IMR-90 (cell line): ENCODE measurements at regions not wholly inside any gene's neighbourhood (a gene's known extent, or its start where the extent isn't known, plus 50 kb on each side); places are given as distances from the start of the nearest gene placed in this dataset.

Experiments used
- ATAC-seq: fragments of 200-7000 bp; cut with Tn5 transposase; 2 replicates; pipeline ENCODE4 v1.9.1; 2020; ENCODE audit warnings: low read depth, mild to moderate bottlenecking, moderate library complexity
- BruUV-seq: library from RNA; stranded (reverse); fragments of 400-500 nt; replicated peaks from 2 replicates; lab custom pipeline; 2021; lab: Mats Ljungman, UMichigan
- CTCF ChIA-PET: fragments of 300-600 bp; formaldehyde crosslinking; extraction: SDS; loops from one replicate; lab custom pipeline; 2021; ENCODE audit warnings: antibody characterized with exemption; lab: Yijun Ruan, JAX
- POLR2A ChIA-PET: fragments of 300-600 bp; sonication (Branson Sonifier 250); formaldehyde crosslinking; loops from one replicate; lab custom pipeline; 2022; ENCODE audit warnings: antibody characterized with exemption; ENCODE audit not compliant: unreplicated experiment; lab: Charles Lee
- DNase-seq: peaks from one replicate; pipeline ENCODE4 v3.0.0; 2013
- H2AFZ ChIP-seq: replicated peaks from 2 replicates; pipeline ENCODE3; 2013; ENCODE audit warnings: low read length, mild to moderate bottlenecking; ENCODE audit not compliant: poor library complexity
- H2AK5ac ChIP-seq: 2 replicates; pipeline ENCODE4 v1.6.1; 2013; ENCODE audit warnings: low read depth, low read length, inconsistent platforms
- H2AK9ac ChIP-seq: replicated peaks from 2 replicates; pipeline ENCODE3; 2013; ENCODE audit warnings: mild to moderate bottlenecking, low read depth, low read length, moderate library complexity; ENCODE audit not compliant: poor library complexity
- H2BK120ac ChIP-seq: 2 replicates; pipeline ENCODE4 v1.6.1; 2013; ENCODE audit warnings: low read depth, low read length, inconsistent platforms
- H2BK15ac ChIP-seq: 3 replicates; pipeline ENCODE4 v1.6.1; 2013; ENCODE audit warnings: low read depth, low read length, inconsistent platforms
- H2BK20ac ChIP-seq: 2 replicates; pipeline ENCODE4 v1.6.1; 2013; ENCODE audit warnings: low read depth, mild to moderate bottlenecking, inconsistent platforms, low read length, moderate library complexity
- H2BK5ac ChIP-seq: 2 replicates; pipeline ENCODE4 v1.6.1; 2013; ENCODE audit warnings: mild to moderate bottlenecking, low read depth, low read length, inconsistent platforms; ENCODE audit not compliant: poor library complexity, severe bottlenecking
- H3K14ac ChIP-seq: replicated peaks from 2 replicates; pipeline ENCODE4 v1.6.1; 2013; ENCODE audit warnings: low read depth, low read length, inconsistent platforms
- H3K18ac ChIP-seq: 2 replicates; pipeline ENCODE4 v1.6.1; 2013; ENCODE audit warnings: low read depth, low read length, control low read depth
- H3K23ac ChIP-seq: 2 replicates; pipeline ENCODE4 v1.6.1; 2013; ENCODE audit warnings: low read depth, low read length, inconsistent platforms
- H3K27ac ChIP-seq: 2 replicates; pipeline ENCODE4 v1.5.1; 2013; ENCODE audit warnings: mild to moderate bottlenecking, control low read depth, low read length; ENCODE audit not compliant: insufficient read depth
- H3K27me3 ChIP-seq: 2 replicates; pipeline ENCODE4 v1.6.1; 2013; ENCODE audit warnings: low read length; ENCODE audit not compliant: control insufficient read depth, insufficient read depth
- H3K36me3 ChIP-seq: 2 replicates; pipeline ENCODE4 v1.6.1; 2013; ENCODE audit warnings: low read length, mixed read lengths; ENCODE audit not compliant: control insufficient read depth, insufficient read depth
- H3K4ac ChIP-seq: 2 replicates; pipeline ENCODE4 v1.6.1; 2013; ENCODE audit warnings: low read depth, low read length, inconsistent platforms
- H3K4me1 ChIP-seq: 2 replicates; pipeline ENCODE4 v1.6.1; 2013; ENCODE audit warnings: low read length, mixed read lengths; ENCODE audit not compliant: control insufficient read depth, insufficient read depth
- H3K4me2 ChIP-seq: 2 replicates; pipeline ENCODE4 v1.6.1; 2013; ENCODE audit warnings: low read depth, mild to moderate bottlenecking, control low read depth, low read length, moderate library complexity
- H3K4me3 ChIP-seq: 2 replicates; pipeline ENCODE4 v1.5.1; 2013; ENCODE audit warnings: low read depth, mild to moderate bottlenecking, control low read depth, low read length, moderate library complexity; ENCODE audit not compliant: insufficient read depth
- H3K56ac ChIP-seq: 2 replicates; pipeline ENCODE4 v1.6.1; 2013; ENCODE audit warnings: low read length, inconsistent platforms; ENCODE audit not compliant: insufficient read depth; ENCODE audit errors: extremely low read depth
- H3K79me1 ChIP-seq, 2 experiments: 2 replicates each; pipeline ENCODE4 v1.6.1; 2013; ENCODE audit warnings: low read length in 2 of 2, inconsistent platforms in 1 of 2, low read depth in 1 of 2
- H3K9ac ChIP-seq: 2 replicates; pipeline ENCODE4 v1.6.1; 2013; ENCODE audit warnings: low read depth, low read length, control low read depth
- H3K9me1 ChIP-seq: 2 replicates; pipeline ENCODE4 v1.6.1; 2013; ENCODE audit warnings: low read length, inconsistent platforms; ENCODE audit not compliant: insufficient read depth
- H3K9me3 ChIP-seq: 2 replicates; pipeline ENCODE4 v1.6.1; 2013; ENCODE audit warnings: low read length; ENCODE audit not compliant: control insufficient read depth, insufficient read depth
- H4K20me1 ChIP-seq: 2 replicates; pipeline ENCODE4 v1.6.1; 2013; ENCODE audit warnings: low read length, inconsistent platforms; ENCODE audit not compliant: insufficient read depth
- H4K5ac ChIP-seq: 2 replicates; pipeline ENCODE4 v1.6.1; 2013; ENCODE audit warnings: mild to moderate bottlenecking, low read depth, low read length, control low read depth
- H4K8ac ChIP-seq, 2 experiments: 2 replicates each; pipeline ENCODE4 v1.6.1; 2013; ENCODE audit warnings: low read depth in 2 of 2, low read length in 2 of 2, control low read depth in 1 of 2, inconsistent platforms in 1 of 2
- H4K91ac ChIP-seq: 2 replicates; pipeline ENCODE4 v1.6.1; 2013; ENCODE audit warnings: low read depth, low read length, inconsistent platforms; ENCODE audit not compliant: insufficient read depth
- BHLHE40 ChIP-seq: fragments of 150-350 bp; IDR thresholded peaks from 2 replicates; pipeline ENCODE4 v1.6.1; 2016; ENCODE audit warnings: mild to moderate bottlenecking, low read depth, low read length
- CEBPB ChIP-seq: IDR thresholded peaks from 2 replicates; pipeline ENCODE4 v1.6.1; 2012; ENCODE audit warnings: low read depth, low read length, improper control_type of control experiment
- FOS ChIP-seq: fragments of 150-350 bp; IDR thresholded peaks from 2 replicates; pipeline ENCODE4 v1.6.1; 2016; ENCODE audit warnings: low read depth, low read length
- MAFK ChIP-seq: IDR thresholded peaks from 2 replicates; pipeline ENCODE4 v1.6.1; 2012; ENCODE audit warnings: low read depth, low read length, improper control_type of control experiment
- MAZ ChIP-seq: IDR thresholded peaks from 2 replicates; pipeline ENCODE4 v1.6.1; 2012; ENCODE audit warnings: low read depth, mild to moderate bottlenecking, low read length, improper control_type of control experiment, moderate library complexity, borderline replicate concordance
- MXI1 ChIP-seq: IDR thresholded peaks from 2 replicates; pipeline ENCODE4 v1.6.1; 2012; ENCODE audit warnings: low read depth, mild to moderate bottlenecking, low read length, moderate library complexity, borderline replicate concordance
- NFE2L2 ChIP-seq: fragments of 150-350 bp; IDR thresholded peaks from 2 replicates; pipeline ENCODE4 v1.6.1; 2016; ENCODE audit warnings: low read depth, mild to moderate bottlenecking, low read length
- POLR2A ChIP-seq: IDR thresholded peaks from 2 replicates; pipeline ENCODE4 v1.6.1; 2012; ENCODE audit warnings: mild to moderate bottlenecking, low read depth, low read length
- RAD21 ChIP-seq: IDR thresholded peaks from 2 replicates; pipeline ENCODE4 v1.6.1; 2012; ENCODE audit warnings: low read length, improper control_type of control experiment
- RCOR1 ChIP-seq: IDR thresholded peaks from 2 replicates; pipeline ENCODE4 v1.6.1; 2012; ENCODE audit warnings: mild to moderate bottlenecking, low read length, improper control_type of control experiment; ENCODE audit not compliant: insufficient replicate concordance
- RFX5 ChIP-seq: IDR thresholded peaks from 2 replicates; pipeline ENCODE4 v1.8.0; 2012; ENCODE audit warnings: low read depth, mild to moderate bottlenecking, low read length, moderate library complexity
- SMC3 ChIP-seq: fragments of 150-350 bp; IDR thresholded peaks from 2 replicates; pipeline ENCODE4 v1.6.1; 2016; ENCODE audit warnings: low read depth, mild to moderate bottlenecking, antibody characterized with exemption, low read length, moderate library complexity
- USF2 ChIP-seq: fragments of 150-350 bp; IDR thresholded peaks from 2 replicates; pipeline ENCODE4 v1.6.1; 2017; ENCODE audit warnings: mild to moderate bottlenecking, antibody characterized with exemption, low read length, low read depth
- WGBS, 2 experiments: methylation state at CpG; one replicate each; pipeline versions ENCODE4 v1.1.5 to v1.1.7; 2013; ENCODE audit warnings: missing lambda C conversion rate in 2 of 2; ENCODE audit not compliant: insufficient read length in 1 of 2; ENCODE audit errors: extremely low coverage in 2 of 2; 5-methylcytosine and 5-hydroxymethylcytosine counted together
- dilution Hi-C: fragments of 300-500 bp; cut with HindIII; formaldehyde crosslinking; loops from one replicate; pipeline ENCODE4 v1.14.3; 2018; ENCODE audit warnings: low sequenced_read_pairs; ENCODE audit not compliant: unreplicated experiment
- in situ Hi-C: fragments of 300-500 bp; cut with MboI; formaldehyde crosslinking; loops from 3 replicates; pipeline ENCODE4 v1.14.3; 2019; ENCODE audit warnings: low sequenced_read_pairs, inconsistent platforms, mixed read lengths
- intact Hi-C: fragments of 100-400 bp; cut with micrococcal nuclease; formaldehyde crosslinking; loops from 2 replicates; pipeline ENCODE4 v1.10.0; 2022
- TF ChIP-seq, protein P1 (sequence below): fragments of 150-350 bp; IDR thresholded peaks from 2 replicates; pipeline ENCODE4 v1.6.1; 2016; ENCODE audit warnings: low read depth, mild to moderate bottlenecking, low read length, moderate library complexity, borderline replicate concordance

- no TSS peak for BruUV-seq
- Histone ChIP-seq H2BK20ac (no peak overlapping the region), H3K36me3 (no peaks in the 10 kb centered on the region; the same call in 1 of the 2 replicates), H3K79me1 (no peaks in the 10 kb centered on the region), H3K4me3 (no peak overlapping the region), H3K4me2 (no peak overlapping the region), H3K56ac (no peak overlapping the region), H3K9me1 (no peaks in the 10 kb centered on the region), H4K20me1 (no peaks in the 10 kb centered on the region), H4K8ac (no peak overlapping the region), H2BK15ac (no peak overlapping the region), H3K14ac (no peak overlapping the region), H3K9me3 (no peaks in the 10 kb centered on the region), H2BK120ac (no peak overlapping the region), H3K4ac (no peak overlapping the region), H3K4me1 (peaks cover 2% of the 10 kb centered on the region; the same call in 1 of the 2 replicates), H4K91ac (no peak overlapping the region), H3K18ac (no peak overlapping the region), H3K27ac (no peak overlapping the region), H3K23ac (no peak overlapping the region), H4K5ac (no peak overlapping the region), H2AK5ac (no peak overlapping the region), H3K9ac (no peak overlapping the region), H2AFZ (no peak overlapping the region), H3K27me3 (no peaks in the 10 kb centered on the region), H2AK9ac (no peak overlapping the region), H2BK5ac (no peak overlapping the region)
- ChIA-PET POLR2A (no interaction called here), CTCF (interaction anchor here (0.6 kb wide), 1 partner anchor 583 kb away, joined by 3 read pairs; no protein-coding TSS in a partner anchor)
- DNase-seq (no peak), ATAC-seq (no peak)
- TF ChIP-seq CEBPB: no peak
- TF ChIP-seq MAZ: no peak
- no peak for TF ChIP-seq MAFK
- TF ChIP-seq MXI1: no peak
- TF ChIP-seq POLR2A: no peak
- no peak for TF ChIP-seq BHLHE40
- no peak for TF ChIP-seq SMC3
- TF ChIP-seq, protein P1, sequence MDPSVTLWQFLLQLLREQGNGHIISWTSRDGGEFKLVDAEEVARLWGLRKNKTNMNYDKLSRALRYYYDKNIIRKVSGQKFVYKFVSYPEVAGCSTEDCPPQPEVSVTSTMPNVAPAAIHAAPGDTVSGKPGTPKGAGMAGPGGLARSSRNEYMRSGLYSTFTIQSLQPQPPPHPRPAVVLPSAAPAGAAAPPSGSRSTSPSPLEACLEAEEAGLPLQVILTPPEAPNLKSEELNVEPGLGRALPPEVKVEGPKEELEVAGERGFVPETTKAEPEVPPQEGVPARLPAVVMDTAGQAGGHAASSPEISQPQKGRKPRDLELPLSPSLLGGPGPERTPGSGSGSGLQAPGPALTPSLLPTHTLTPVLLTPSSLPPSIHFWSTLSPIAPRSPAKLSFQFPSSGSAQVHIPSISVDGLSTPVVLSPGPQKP: no peak
- no peak for TF ChIP-seq FOS
- no peak for TF ChIP-seq USF2
- no peak for TF ChIP-seq RAD21
- no peak for TF ChIP-seq NFE2L2
- no peak for TF ChIP-seq RCOR1
- no peak for TF ChIP-seq RFX5
- no CpG with 5 or more reads among the region's 2 CpGs for WGBS, 2 experiments
- intact Hi-C loops: no loop called here
- in situ Hi-C loops: no loop called here
- dilution Hi-C loops: no loop called here
These were observed 166.6 kb downstream of the ZNF330 start for GRCh38 chr4:141387299-141387698.
